Panc1 (cell line): ENCODE measurements at regions not wholly inside any gene's neighbourhood (a gene's known extent, or its start where the extent isn't known, plus 50 kb on each side); places are given as distances from the start of the nearest gene placed in this dataset.

ENCODE experiments used
- REST ChIP-seq, 2 experiments: IDR thresholded peaks; 2 replicates each; pipeline ENCODE4 v1.6.1; 2011 to 2012; ENCODE audit warnings: low read depth in 2 of 2, control low read depth in 1 of 2, low read length in 1 of 2, mild to moderate bottlenecking in 1 of 2, moderate library complexity in 1 of 2; ENCODE audit not compliant: insufficient read depth in 1 of 2
- SIN3A ChIP-seq: IDR thresholded peaks from 2 replicates; pipeline ENCODE4 v1.6.1; 2012; ENCODE audit warnings: low read depth, mild to moderate bottlenecking, low read length, moderate library complexity, borderline replicate concordance; ENCODE audit not compliant: insufficient read depth
- TCF7L2 ChIP-seq: IDR thresholded peaks from 2 replicates; pipeline ENCODE4 v1.6.1; 2011; ENCODE audit warnings: mild to moderate bottlenecking, low read depth, low read length, inconsistent platforms
- TF ChIP-seq, protein P1 (sequence below): fragments of 450-650 bp; IDR thresholded peaks from 2 replicates; pipeline ENCODE4 v1.5.1; 2017; ENCODE audit warnings: mild to moderate bottlenecking

GRCh38 chr20:22160101-22160652, 424.2 kb downstream of the FOXA2 start:
- TF ChIP-seq, protein P1, sequence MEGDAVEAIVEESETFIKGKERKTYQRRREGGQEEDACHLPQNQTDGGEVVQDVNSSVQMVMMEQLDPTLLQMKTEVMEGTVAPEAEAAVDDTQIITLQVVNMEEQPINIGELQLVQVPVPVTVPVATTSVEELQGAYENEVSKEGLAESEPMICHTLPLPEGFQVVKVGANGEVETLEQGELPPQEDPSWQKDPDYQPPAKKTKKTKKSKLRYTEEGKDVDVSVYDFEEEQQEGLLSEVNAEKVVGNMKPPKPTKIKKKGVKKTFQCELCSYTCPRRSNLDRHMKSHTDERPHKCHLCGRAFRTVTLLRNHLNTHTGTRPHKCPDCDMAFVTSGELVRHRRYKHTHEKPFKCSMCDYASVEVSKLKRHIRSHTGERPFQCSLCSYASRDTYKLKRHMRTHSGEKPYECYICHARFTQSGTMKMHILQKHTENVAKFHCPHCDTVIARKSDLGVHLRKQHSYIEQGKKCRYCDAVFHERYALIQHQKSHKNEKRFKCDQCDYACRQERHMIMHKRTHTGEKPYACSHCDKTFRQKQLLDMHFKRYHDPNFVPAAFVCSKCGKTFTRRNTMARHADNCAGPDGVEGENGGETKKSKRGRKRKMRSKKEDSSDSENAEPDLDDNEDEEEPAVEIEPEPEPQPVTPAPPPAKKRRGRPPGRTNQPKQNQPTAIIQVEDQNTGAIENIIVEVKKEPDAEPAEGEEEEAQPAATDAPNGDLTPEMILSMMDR, result no peak
- no peak for TF ChIP-seq TCF7L2
- no peak for TF ChIP-seq SIN3A
- no peak for TF ChIP-seq REST (IDR thresholded peaks at IDR 0.05; ENCODE audit: insufficient read depth in 1 of 2, low read depth in 2 of 2, low read length in 1 of 2)
